ENCODE measurements at regions not wholly inside any gene's neighbourhood (a gene's known extent, or its start where the extent isn't known, plus 50 kb on each side); places are given as distances from the start of the nearest gene placed in this dataset.
"Not testable (repeated sequence)": the region's sequence is repeated elsewhere in the genome, so short reads cannot be mapped to it uniquely, and the experiment has no call there.

DNA sequence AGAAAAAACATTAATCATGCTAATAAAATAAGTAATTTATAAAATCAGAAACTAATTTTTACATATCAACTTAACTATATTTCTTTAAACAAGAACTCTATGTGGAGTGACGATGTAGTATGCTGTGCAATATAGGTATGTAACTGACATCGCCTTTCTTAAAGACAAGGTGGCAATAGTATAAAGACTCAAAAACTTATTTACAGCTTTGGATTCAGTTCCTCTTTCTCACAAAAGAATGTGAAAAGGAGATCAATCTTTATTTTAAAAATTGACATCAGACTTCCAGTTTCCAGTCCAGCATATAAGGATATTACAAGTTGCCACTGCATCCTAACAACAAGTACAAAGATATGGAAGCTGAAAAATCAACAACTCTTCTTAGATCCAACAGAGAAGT, 260.3 kb downstream of the TRIM36 start:
- no CpG with 5 or more reads among the region's 2 CpGs for WGBS, 2 experiments (ENCODE audit: insufficient coverage in 2 of 2)
- H3K4me3 ChIP-seq (ENCODE audit: extremely low read depth, insufficient read depth, low read length, poor library complexity, severe bottlenecking), result no peak overlapping the region
- H3K4me1 ChIP-seq (ENCODE audit: control insufficient read depth, insufficient read depth, low read length, poor library complexity, severe bottlenecking), result no peaks in the 10 kb centered on the region
- H3K9me3 ChIP-seq (ENCODE audit: control insufficient read depth, low read length), result peaks cover 3% of the 10 kb centered on the region
- H3K36me3 ChIP-seq (ENCODE audit: control insufficient read depth, insufficient read depth, low read length), result no peaks in the 10 kb centered on the region
- H3K27ac ChIP-seq (ENCODE audit: low read depth, low read length, severe bottlenecking), result no peak overlapping the region

GRCh38 chr5:114903767-114904166, 265.9 kb downstream of the TRIM36 start:
- no peak overlapping the region for H3K27ac ChIP-seq (ENCODE audit: low read depth, low read length, severe bottlenecking)
- H3K4me1 ChIP-seq (ENCODE audit: control insufficient read depth, insufficient read depth, low read length, poor library complexity, severe bottlenecking), result no peaks in the 10 kb centered on the region
- 86 to 100% methylated on average over 1 of the region's 2 CpGs for WGBS, 2 experiments (ENCODE audit: insufficient coverage in 2 of 2)
- peaks cover 3% of the 10 kb centered on the region for H3K9me3 ChIP-seq (ENCODE audit: control insufficient read depth, low read length)
- H3K4me3 ChIP-seq (ENCODE audit: extremely low read depth, insufficient read depth, low read length, poor library complexity, severe bottlenecking), result no peak overlapping the region
- H3K36me3 ChIP-seq (ENCODE audit: control insufficient read depth, insufficient read depth, low read length), result no peaks in the 10 kb centered on the region

DNA sequence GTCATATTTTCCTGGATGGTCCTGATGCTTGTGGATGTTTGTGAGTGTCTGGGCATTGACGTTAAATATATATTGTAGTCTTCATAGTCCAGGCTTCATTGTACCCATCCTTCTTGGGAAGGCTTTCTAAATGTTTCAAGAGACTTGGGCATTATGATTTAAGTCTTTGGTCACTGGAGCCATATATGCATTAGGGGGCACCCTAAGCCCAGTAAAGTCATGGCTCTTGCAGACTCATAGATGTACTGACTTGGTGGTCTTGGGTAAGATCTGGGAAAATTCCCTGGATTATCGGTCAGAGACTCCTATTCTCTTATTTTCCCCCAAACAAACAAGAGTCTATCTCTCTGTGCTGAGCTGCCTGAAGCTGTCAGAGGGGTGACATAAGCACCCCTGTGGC, 271.1 kb downstream of the TRIM36 start:
- no peak overlapping the region for H3K4me3 ChIP-seq (ENCODE audit: extremely low read depth, insufficient read depth, low read length, poor library complexity, severe bottlenecking)
- no peaks in the 10 kb centered on the region for H3K36me3 ChIP-seq (ENCODE audit: control insufficient read depth, insufficient read depth, low read length)
- no peak overlapping the region for H3K27ac ChIP-seq (ENCODE audit: low read depth, low read length, severe bottlenecking)
- 60% methylated on average over 1 of the region's 2 CpGs; no CpG with 5 or more reads in 1 of the 2 experiments for WGBS, 2 experiments (ENCODE audit: insufficient coverage in 2 of 2)
- no peaks in the 10 kb centered on the region for H3K4me1 ChIP-seq (ENCODE audit: control insufficient read depth, insufficient read depth, low read length, poor library complexity, severe bottlenecking)
- H3K9me3 ChIP-seq (ENCODE audit: control insufficient read depth, low read length), result no peaks in the 10 kb centered on the region

DNA sequence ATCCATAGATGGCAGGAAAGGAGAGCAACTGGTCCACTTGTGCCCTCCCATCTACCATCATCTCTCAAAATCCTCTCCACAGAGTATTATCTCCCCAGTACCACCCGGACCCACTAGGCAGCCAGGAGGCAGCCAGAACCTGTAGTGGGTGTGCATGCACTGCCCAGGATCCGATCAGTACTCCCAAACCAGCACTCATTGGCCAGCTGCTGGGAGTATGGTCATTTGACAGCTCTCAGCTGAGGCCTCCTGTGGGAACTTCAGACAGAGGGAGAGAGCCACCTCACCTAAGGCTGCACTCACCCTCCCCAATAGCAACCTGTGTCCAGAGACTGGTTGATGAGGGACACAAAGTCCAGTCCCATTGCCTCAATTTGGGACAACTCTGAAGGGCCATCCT, 286.0 kb downstream of the TRIM36 start:
- 100% methylated on average over 1 of the region's 2 CpGs; no CpG with 5 or more reads in 1 of the 2 experiments for WGBS, 2 experiments (ENCODE audit: insufficient coverage in 2 of 2)
- no peaks in the 10 kb centered on the region for H3K36me3 ChIP-seq (ENCODE audit: control insufficient read depth, insufficient read depth, low read length)
- H3K4me3 ChIP-seq (ENCODE audit: extremely low read depth, insufficient read depth, low read length, poor library complexity, severe bottlenecking), result no peak overlapping the region
- no peak overlapping the region for H3K27ac ChIP-seq (ENCODE audit: low read depth, low read length, severe bottlenecking)
- H3K4me1 ChIP-seq (ENCODE audit: control insufficient read depth, insufficient read depth, low read length, poor library complexity, severe bottlenecking), result no peaks in the 10 kb centered on the region
- no peaks in the 10 kb centered on the region for H3K9me3 ChIP-seq (ENCODE audit: control insufficient read depth, low read length)

DNA sequence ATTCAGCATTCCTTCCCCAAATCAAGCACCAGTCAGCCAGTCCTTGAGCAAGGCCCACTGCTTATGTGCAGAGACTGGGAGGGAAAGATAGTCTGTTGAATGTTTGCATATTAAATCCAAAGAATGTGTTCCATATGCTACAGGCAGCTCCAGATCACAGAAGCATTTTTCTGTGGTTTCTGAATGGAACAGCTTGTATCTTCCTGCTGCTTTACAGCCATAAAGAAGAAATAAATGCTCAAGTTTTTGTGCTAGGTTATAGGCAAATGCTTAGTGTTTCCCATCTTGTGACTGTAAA, 310.3 kb downstream of the TRIM36 start:
- no peaks in the 10 kb centered on the region for H3K9me3 ChIP-seq (ENCODE audit: control insufficient read depth, low read length)
- H3K27ac ChIP-seq (ENCODE audit: low read depth, low read length, severe bottlenecking), result no peak overlapping the region
- H3K4me1 ChIP-seq (ENCODE audit: control insufficient read depth, insufficient read depth, low read length, poor library complexity, severe bottlenecking), result no peaks in the 10 kb centered on the region
- H3K36me3 ChIP-seq (ENCODE audit: control insufficient read depth, insufficient read depth, low read length), result no peaks in the 10 kb centered on the region
- no peak overlapping the region for H3K4me3 ChIP-seq (ENCODE audit: extremely low read depth, insufficient read depth, low read length, poor library complexity, severe bottlenecking)

- WGBS, 2 experiments (ENCODE audit: insufficient coverage in 2 of 2), result 80 to 95% methylated on average over 1 to 5 of the region's 7 CpGs
- Histone ChIP-seq H3K27ac (ENCODE audit: low read depth, low read length, severe bottlenecking) (no peak overlapping the region), H3K4me3 (ENCODE audit: extremely low read depth, insufficient read depth, low read length, poor library complexity, severe bottlenecking) (no peak overlapping the region), H3K36me3 (ENCODE audit: control insufficient read depth, insufficient read depth, low read length) (no peaks in the 10 kb centered on the region), H3K4me1 (ENCODE audit: control insufficient read depth, insufficient read depth, low read length, poor library complexity, severe bottlenecking) (no peaks in the 10 kb centered on the region), H3K9me3 (ENCODE audit: control insufficient read depth, low read length) (no peaks in the 10 kb centered on the region)
Measured at GRCh38 chr5:114858665-114859437, 310.9 kb downstream of the TRIM36 start.

DNA sequence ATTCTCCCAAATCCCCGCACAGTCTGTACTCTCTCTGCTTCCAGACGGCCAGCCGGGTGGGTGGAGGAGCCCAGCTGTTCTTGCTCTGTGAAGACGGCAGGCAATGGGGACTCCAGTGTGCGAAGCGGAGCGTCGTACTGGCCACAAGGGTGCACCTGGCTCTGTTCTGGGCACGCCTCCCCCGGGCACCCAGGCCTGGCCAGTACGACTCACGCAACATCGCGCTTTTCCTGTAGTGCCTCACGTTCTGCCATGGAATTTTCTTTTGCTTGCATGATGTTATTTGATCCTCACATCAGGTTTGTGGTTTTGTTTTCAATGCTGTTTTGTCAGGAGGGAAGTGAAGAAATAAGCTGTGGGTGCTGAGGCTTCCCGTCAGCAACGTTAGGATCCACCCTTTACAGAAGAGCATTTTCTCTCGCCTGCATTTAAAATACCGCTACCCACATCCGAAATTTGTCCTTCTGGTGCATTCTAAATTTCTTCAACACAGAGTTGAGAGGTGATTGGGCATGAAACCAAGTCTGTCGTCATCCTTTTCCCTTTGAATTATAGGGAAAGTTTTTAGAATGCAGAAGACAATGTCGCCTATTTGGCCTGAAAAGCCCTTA, 311.7 kb downstream of the TRIM36 start:
- WGBS, 2 experiments (ENCODE audit: insufficient coverage in 2 of 2), result 88% methylated on average over 15 to 17 of the region's 22 CpGs
- no peaks in the 10 kb centered on the region for H3K4me1 ChIP-seq (ENCODE audit: control insufficient read depth, insufficient read depth, low read length, poor library complexity, severe bottlenecking)
- no peaks in the 10 kb centered on the region for H3K9me3 ChIP-seq (ENCODE audit: control insufficient read depth, low read length)
- no peak overlapping the region for H3K27ac ChIP-seq (ENCODE audit: low read depth, low read length, severe bottlenecking)
- H3K36me3 ChIP-seq (ENCODE audit: control insufficient read depth, insufficient read depth, low read length), result no peaks in the 10 kb centered on the region
- H3K4me3 ChIP-seq (ENCODE audit: extremely low read depth, insufficient read depth, low read length, poor library complexity, severe bottlenecking), result no peak overlapping the region

DNA sequence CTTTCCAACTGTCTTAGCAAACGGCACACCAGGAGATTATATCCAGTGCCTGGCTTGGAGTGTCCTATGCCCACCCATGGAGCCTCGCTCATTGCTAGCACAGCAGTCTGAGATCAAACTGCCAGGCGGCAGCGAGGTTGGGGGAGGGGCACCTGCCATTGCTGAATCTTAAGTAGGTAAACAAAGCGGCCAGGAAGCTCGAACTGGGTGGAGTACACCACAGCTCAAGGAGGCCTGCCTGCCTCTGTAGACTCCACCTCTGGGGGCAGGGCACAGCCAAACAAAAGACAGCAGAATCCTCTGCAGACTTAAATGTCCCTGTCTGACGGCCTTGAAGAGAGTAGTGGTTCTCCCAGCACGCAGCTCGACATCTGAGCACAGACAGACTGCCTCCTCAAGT, 325.0 kb downstream of the TRIM36 start:
- not testable (repeated sequence) for H3K27ac ChIP-seq (ENCODE audit: low read depth, low read length, severe bottlenecking); H3K36me3 ChIP-seq (ENCODE audit: control insufficient read depth, insufficient read depth, low read length); H3K9me3 ChIP-seq (ENCODE audit: control insufficient read depth, low read length); H3K4me1 ChIP-seq (ENCODE audit: control insufficient read depth, insufficient read depth, low read length, poor library complexity, severe bottlenecking); H3K4me3 ChIP-seq (ENCODE audit: extremely low read depth, insufficient read depth, low read length, poor library complexity, severe bottlenecking)
- 86 to 88% methylated on average over 8 to 9 of the region's 9 CpGs for WGBS, 2 experiments (ENCODE audit: insufficient coverage in 2 of 2)

- H3K4me3 ChIP-seq (ENCODE audit: extremely low read depth, insufficient read depth, low read length, poor library complexity, severe bottlenecking), result no peak overlapping the region
- no peaks in the 10 kb centered on the region for H3K36me3 ChIP-seq (ENCODE audit: control insufficient read depth, insufficient read depth, low read length)
- no peaks in the 10 kb centered on the region for H3K4me1 ChIP-seq (ENCODE audit: control insufficient read depth, insufficient read depth, low read length, poor library complexity, severe bottlenecking)
- no peaks in the 10 kb centered on the region for H3K9me3 ChIP-seq (ENCODE audit: control insufficient read depth, low read length)
- 82% methylated on average over 3 of the region's 5 CpGs; no CpG with 5 or more reads in 1 of the 2 experiments for WGBS, 2 experiments (ENCODE audit: insufficient coverage in 2 of 2)
- no peak overlapping the region for H3K27ac ChIP-seq (ENCODE audit: low read depth, low read length, severe bottlenecking)
Measured at GRCh38 chr5:114839360-114839759, 330.3 kb downstream of the TRIM36 start.

GRCh38 chr5:114838937-114839336, 330.8 kb downstream of the TRIM36 start:
- Histone ChIP-seq H3K27ac (ENCODE audit: low read depth, low read length, severe bottlenecking) (no peak overlapping the region), H3K9me3 (ENCODE audit: control insufficient read depth, low read length) (no peaks in the 10 kb centered on the region), H3K4me3 (ENCODE audit: extremely low read depth, insufficient read depth, low read length, poor library complexity, severe bottlenecking) (no peak overlapping the region), H3K36me3 (ENCODE audit: control insufficient read depth, insufficient read depth, low read length) (no peaks in the 10 kb centered on the region), H3K4me1 (ENCODE audit: control insufficient read depth, insufficient read depth, low read length, poor library complexity, severe bottlenecking) (no peaks in the 10 kb centered on the region)
- 90% methylated on average over 1 of the region's 2 CpGs; no CpG with 5 or more reads in 1 of the 2 experiments for WGBS, 2 experiments (ENCODE audit: insufficient coverage in 2 of 2)

- 94% methylated on average over 2 of the region's 2 CpGs; no CpG with 5 or more reads in 1 of the 2 experiments for WGBS, 2 experiments (ENCODE audit: insufficient coverage in 2 of 2)
- H3K36me3 ChIP-seq (ENCODE audit: control insufficient read depth, insufficient read depth, low read length), result no peaks in the 10 kb centered on the region
- no peak overlapping the region for H3K4me3 ChIP-seq (ENCODE audit: extremely low read depth, insufficient read depth, low read length, poor library complexity, severe bottlenecking)
- no peaks in the 10 kb centered on the region for H3K9me3 ChIP-seq (ENCODE audit: control insufficient read depth, low read length)
- no peaks in the 10 kb centered on the region for H3K4me1 ChIP-seq (ENCODE audit: control insufficient read depth, insufficient read depth, low read length, poor library complexity, severe bottlenecking)
- no peak overlapping the region for H3K27ac ChIP-seq (ENCODE audit: low read depth, low read length, severe bottlenecking)
Measured at GRCh38 chr5:114830114-114830513, 339.6 kb downstream of the TRIM36 start.
